Superior temporal gyrus (tissue), 1 donor: ENCODE measurements at regions not wholly inside any gene's neighbourhood (a gene's known extent, or its start where the extent isn't known, plus 50 kb on each side); places are given as distances from the start of the nearest gene placed in this dataset.

Experiments used
- DNase-seq: peaks from one replicate; pipeline ENCODE4 v3.0.0-alpha.2; 2016; ENCODE audit errors: extremely low spot score

DNA sequence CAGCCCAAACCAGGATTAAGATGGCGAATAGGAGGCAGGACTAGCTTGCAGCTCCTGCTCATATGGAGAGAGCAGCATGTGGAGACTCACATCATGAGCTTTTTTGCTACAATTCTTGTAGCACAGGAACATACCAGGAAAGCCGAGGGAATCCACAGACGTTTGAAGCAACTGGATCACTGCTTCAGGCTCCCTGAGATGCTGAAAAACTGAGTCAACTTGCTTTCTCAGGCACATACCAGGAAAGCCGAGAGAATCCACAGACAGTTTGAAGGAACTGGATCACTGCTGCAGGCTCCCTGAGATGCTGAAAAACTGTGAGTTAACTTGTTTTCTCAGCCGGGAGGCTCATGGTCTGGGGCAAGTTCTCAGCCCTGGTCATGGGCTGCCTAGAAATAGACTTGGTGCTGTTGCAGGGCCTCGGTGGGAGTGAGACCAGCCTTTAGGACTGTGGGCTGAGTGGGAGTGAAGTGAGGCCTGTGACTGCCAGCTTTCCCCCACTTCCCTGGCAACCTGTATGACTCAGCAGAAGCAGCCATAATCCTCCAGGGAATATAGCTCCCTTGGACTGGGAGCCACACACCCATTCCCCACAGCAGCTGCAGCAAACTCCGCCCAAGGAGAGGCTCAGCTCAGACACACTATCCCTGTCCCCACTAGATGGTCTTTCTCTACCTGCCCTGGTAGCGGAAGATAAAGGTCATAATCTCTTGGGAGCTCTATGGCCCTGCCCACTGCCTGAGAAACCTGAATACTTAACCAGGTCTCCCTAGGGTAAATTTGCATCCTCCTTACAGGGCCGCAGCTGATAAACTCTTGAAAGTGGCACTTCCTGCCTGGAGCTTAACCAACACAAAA, 51.9 kb upstream of the PFN2 start:
- peak; percentile 28 for DNase-seq

DNA sequence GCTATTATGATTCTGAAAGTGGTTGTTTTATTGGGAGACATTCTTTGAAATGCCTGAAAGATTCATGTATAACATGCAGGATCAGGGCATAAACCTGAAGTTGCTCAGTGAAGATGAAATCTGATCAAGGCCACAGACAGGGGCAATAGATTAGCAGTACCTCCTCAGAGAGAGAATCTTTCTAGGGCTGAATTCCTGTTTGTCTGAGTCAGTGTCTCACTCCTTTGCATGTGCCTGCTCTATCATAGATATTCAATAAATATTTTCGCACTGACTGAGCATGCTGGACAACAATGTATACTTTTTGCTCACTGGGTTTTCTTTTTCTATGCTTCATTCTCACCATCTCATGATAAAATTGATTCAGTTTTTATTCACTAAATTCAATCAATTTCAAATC, 49.8 kb upstream of the PFN2 start:
- DNase-seq: no peak
